ENCODE measurements at regions not wholly inside any gene's neighbourhood (a gene's known extent, or its start where the extent isn't known, plus 50 kb on each side); places are given as distances from the start of the nearest gene placed in this dataset.

- TF ChIP-seq GATA3 (IDR thresholded peaks at IDR 0.05; ENCODE audit: low read depth, low read length), result no peak
- TF ChIP-seq GATA2 (IDR thresholded peaks at IDR 0.05; ENCODE audit: low read depth, low read length), result no peak
Measured at GRCh38 chr10:52452600-52453493, 138.8 kb downstream of the DKK1 start.

GRCh38 chr10:52453501-52453900, 139.4 kb downstream of the DKK1 start:
- TF ChIP-seq GATA3 (IDR thresholded peaks at IDR 0.05; ENCODE audit: low read depth, low read length), result no peak
- TF ChIP-seq GATA2 (IDR thresholded peaks at IDR 0.05; ENCODE audit: low read depth, low read length), result no peak

- TF ChIP-seq GATA2 (IDR thresholded peaks at IDR 0.05; ENCODE audit: low read depth, low read length) (no peak), GATA3 (IDR thresholded peaks at IDR 0.05; ENCODE audit: low read depth, low read length) (no peak)
Measured at GRCh38 chr10:52454491-52454890, 140.4 kb downstream of the DKK1 start.

GRCh38 chr10:52455098-52455497, 141.0 kb downstream of the DKK1 start:
- TF ChIP-seq GATA3 (IDR thresholded peaks at IDR 0.05; ENCODE audit: low read depth, low read length) (no peak), GATA2 (IDR thresholded peaks at IDR 0.05; ENCODE audit: low read depth, low read length) (no peak)

GRCh38 chr10:52459097-52459496, 145.0 kb downstream of the DKK1 start:
- TF ChIP-seq GATA2 (IDR thresholded peaks at IDR 0.05; ENCODE audit: low read depth, low read length) (no peak), GATA3 (IDR thresholded peaks at IDR 0.05; ENCODE audit: low read depth, low read length) (no peak)

- TF ChIP-seq GATA3 (IDR thresholded peaks at IDR 0.05; ENCODE audit: low read depth, low read length) (no peak), GATA2 (IDR thresholded peaks at IDR 0.05; ENCODE audit: low read depth, low read length) (no peak)
Measured at GRCh38 chr10:52463826-52464225, 149.7 kb downstream of the DKK1 start.

GRCh38 chr10:52464368-52465124, 150.5 kb downstream of the DKK1 start:
- no peak for TF ChIP-seq GATA2 (IDR thresholded peaks at IDR 0.05; ENCODE audit: low read depth, low read length)
- TF ChIP-seq GATA3 (IDR thresholded peaks at IDR 0.05; ENCODE audit: low read depth, low read length), result no peak

- TF ChIP-seq GATA2 (IDR thresholded peaks at IDR 0.05; ENCODE audit: low read depth, low read length) (no peak), GATA3 (IDR thresholded peaks at IDR 0.05; ENCODE audit: low read depth, low read length) (no peak)
Measured at GRCh38 chr10:52465202-52465601, 151.1 kb downstream of the DKK1 start.

- TF ChIP-seq GATA2 (IDR thresholded peaks at IDR 0.05; ENCODE audit: low read depth, low read length) (no peak), GATA3 (IDR thresholded peaks at IDR 0.05; ENCODE audit: low read depth, low read length) (no peak)
Measured at GRCh38 chr10:52466464-52466863, 152.4 kb downstream of the DKK1 start.

GRCh38 chr10:52469970-52470705, 156.1 kb downstream of the DKK1 start:
- TF ChIP-seq GATA3 (IDR thresholded peaks at IDR 0.05; ENCODE audit: low read depth, low read length) (no peak), GATA2 (IDR thresholded peaks at IDR 0.05; ENCODE audit: low read depth, low read length) (no peak)

- no peak for TF ChIP-seq GATA2 (IDR thresholded peaks at IDR 0.05; ENCODE audit: low read depth, low read length)
- no peak for TF ChIP-seq GATA3 (IDR thresholded peaks at IDR 0.05; ENCODE audit: low read depth, low read length)
Measured at GRCh38 chr10:52472406-52473146, 158.5 kb downstream of the DKK1 start.

- TF ChIP-seq GATA3 (IDR thresholded peaks at IDR 0.05; ENCODE audit: low read depth, low read length), result no peak
- no peak for TF ChIP-seq GATA2 (IDR thresholded peaks at IDR 0.05; ENCODE audit: low read depth, low read length)
Measured at GRCh38 chr10:52474265-52474664, 160.2 kb downstream of the DKK1 start.

GRCh38 chr10:52477305-52477704, 163.2 kb downstream of the DKK1 start:
- no peak for TF ChIP-seq GATA3 (IDR thresholded peaks at IDR 0.05; ENCODE audit: low read depth, low read length)
- no peak for TF ChIP-seq GATA2 (IDR thresholded peaks at IDR 0.05; ENCODE audit: low read depth, low read length)
